RPMI8226 (cell line): ENCODE measurements at regions not wholly inside any gene's neighbourhood (a gene's known extent, or its start where the extent isn't known, plus 50 kb on each side); places are given as distances from the start of the nearest gene placed in this dataset.
"Not testable (repeated sequence)": the region's sequence is repeated elsewhere in the genome, so short reads cannot be mapped to it uniquely, and the experiment has no call there.

Experiments used
- DNase-seq: peaks from one replicate; pipeline ENCODE4 v3.0.0-alpha.2; 2015

- DNase-seq: no peak
Observed at GRCh38 chr1:119254067-119254720, 113.7 kb upstream of the WARS2 start.

- not testable (repeated sequence) for DNase-seq
Observed at GRCh38 chr1:119256089-119256488, 112.5 kb upstream of the HAO2 start.

GRCh38 chr1:119260506-119260905 is 108.1 kb upstream of the HAO2 start:
- no peak for DNase-seq

GRCh38 chr1:119266386-119266785 is 102.2 kb upstream of the HAO2 start:
- no peak for DNase-seq

- DNase-seq: no peak
Observed at GRCh38 chr1:119266858-119267257, 101.7 kb upstream of the HAO2 start.

GRCh38 chr1:119267288-119267687 is 101.3 kb upstream of the HAO2 start:
- not testable (repeated sequence) for DNase-seq

- DNase-seq: no peak
Observed at GRCh38 chr1:119268879-119269278, 99.7 kb upstream of the HAO2 start.

GRCh38 chr1:119275145-119276134 is 93.1 kb upstream of the HAO2 start:
- DNase-seq: peak; percentile 54

- no peak for DNase-seq
Observed at GRCh38 chr1:119276558-119276957, 92.0 kb upstream of the HAO2 start.

- DNase-seq: no peak
Observed at GRCh38 chr1:119279456-119280381, 88.9 kb upstream of the HAO2 start.

GRCh38 chr1:119285482-119285881 is 83.1 kb upstream of the HAO2 start:
- no peak for DNase-seq

GRCh38 chr1:119286587-119287181 is 81.9 kb upstream of the HAO2 start:
- DNase-seq: peak; percentile 19

- DNase-seq: no peak
Observed at GRCh38 chr1:119288751-119289150, 79.8 kb upstream of the HAO2 start.

GRCh38 chr1:119290297-119290696 is 78.3 kb upstream of the HAO2 start:
- DNase-seq: no peak

GRCh38 chr1:119291611-119292206 is 76.9 kb upstream of the HAO2 start:
- no peak for DNase-seq

GRCh38 chr1:119293797-119294196 is 74.8 kb upstream of the HAO2 start:
- DNase-seq: no peak

GRCh38 chr1:119294199-119294598 is 74.4 kb upstream of the HAO2 start:
- DNase-seq: no peak

- no peak for DNase-seq
Observed at GRCh38 chr1:119294722-119295121, 73.9 kb upstream of the HAO2 start.

- DNase-seq: peak; percentile 56
Observed at GRCh38 chr1:119298687-119299303, 69.8 kb upstream of the HAO2 start.

- no peak for DNase-seq
Observed at GRCh38 chr1:119302011-119302410, 66.6 kb upstream of the HAO2 start.

- no peak for DNase-seq
Observed at GRCh38 chr1:119308130-119308700, 60.4 kb upstream of the HAO2 start.
